Neural progenitor cell (in vitro differentiated cells): ENCODE measurements at regions not wholly inside any gene's neighbourhood (a gene's known extent, or its start where the extent isn't known, plus 50 kb on each side); places are given as distances from the start of the nearest gene placed in this dataset.

Experiments
- CTCF ChIP-seq: fragments of 200-600 bp; sonication (generic); IDR thresholded peaks from 2 replicates; pipeline ENCODE4 v1.5.1; 2017; ENCODE audit warnings: antibody characterized with exemption, mild to moderate bottlenecking
- EZH2 ChIP-seq: fragments of 200-600 bp; sonication (generic); IDR thresholded peaks from 2 replicates; pipeline ENCODE4 v1.6.1; 2017; ENCODE audit warnings: antibody characterized with exemption, mild to moderate bottlenecking, moderate library complexity

GRCh38 chr14:98366429-98366828, 905.6 kb downstream of the BCL11B start:
- TF ChIP-seq CTCF (no peak), EZH2 (no peak)
